Activated CD4-positive, alpha-beta T cell treated with anti-CD3 and anti-CD28 coated beads, Interleukin-2, amount 10 ng/mL, durations not matched to agents 24 days and 14 days (primary cell): ENCODE measurements at regions not wholly inside any gene's neighbourhood (a gene's known extent, or its start where the extent isn't known, plus 50 kb on each side); places are given as distances from the start of the nearest gene placed in this dataset.
"Not testable (repeated sequence)": the region's sequence is repeated elsewhere in the genome, so short reads cannot be mapped to it uniquely, and the experiment has no call there.

Experiments used
- DNase-seq: peaks from one replicate; pipeline ENCODE4 v3.0.0; 2022
- H3K27ac Mint-ChIP-seq: one replicate; pipeline ENCODE4 v1.8.0; 2022; ENCODE audit warnings: mild to moderate bottlenecking, mixed read lengths
- H3K27me3 Mint-ChIP-seq: one replicate; pipeline ENCODE4 v1.8.0; 2022; ENCODE audit warnings: mixed read lengths
- H3K36me3 Mint-ChIP-seq: one replicate; pipeline ENCODE4 v1.8.0; 2022; ENCODE audit warnings: low read depth, mild to moderate bottlenecking, mixed read lengths
- H3K4me1 Mint-ChIP-seq: one replicate; pipeline ENCODE4 v1.8.0; 2021; ENCODE audit warnings: mixed read lengths
- H3K4me3 Mint-ChIP-seq: one replicate; pipeline ENCODE4 v1.8.0; 2022; ENCODE audit warnings: mild to moderate bottlenecking, moderate library complexity, mixed read lengths
- H3K9me3 Mint-ChIP-seq: one replicate; pipeline ENCODE4 v1.8.0; 2021; ENCODE audit warnings: mixed read lengths
- intact Hi-C: fragments of 100-400 bp; cut with micrococcal nuclease; formaldehyde crosslinking; loops from one replicate; pipeline ENCODE4 v1.15.1; 2023

GRCh38 chr2:59774821-59775433, 778.5 kb downstream of the BCL11A start:
- no peak overlapping the region for H3K4me3 Mint-ChIP-seq
- no peak overlapping the region for H3K27ac Mint-ChIP-seq
- intact Hi-C loops, result no loop called here
- H3K36me3 Mint-ChIP-seq, result no peaks in the 10 kb centered on the region
- DNase-seq, result no peak
- peaks cover 2% of the 10 kb centered on the region for H3K27me3 Mint-ChIP-seq
- H3K4me1 Mint-ChIP-seq, result no peaks in the 10 kb centered on the region
- no peaks in the 10 kb centered on the region for H3K9me3 Mint-ChIP-seq

- Mint-ChIP-seq H3K4me3 (no peak overlapping the region), H3K4me1 (no peaks in the 10 kb centered on the region), H3K36me3 (no peaks in the 10 kb centered on the region), H3K27ac (no peak overlapping the region), H3K27me3 (peaks cover 2% of the 10 kb centered on the region), H3K9me3 (no peaks in the 10 kb centered on the region)
- no peak for DNase-seq
- intact Hi-C loops, result no loop called here
Measured at GRCh38 chr2:59770651-59771050, 782.8 kb downstream of the BCL11A start.

GRCh38 chr2:59761966-59762365, 791.5 kb downstream of the BCL11A start:
- DNase-seq, result no peak
- intact Hi-C loops, result no loop called here
- no peak overlapping the region for H3K27ac Mint-ChIP-seq
- H3K27me3 Mint-ChIP-seq, result no peaks in the 10 kb centered on the region
- H3K9me3 Mint-ChIP-seq, result no peaks in the 10 kb centered on the region
- H3K36me3 Mint-ChIP-seq, result no peaks in the 10 kb centered on the region
- no peak overlapping the region for H3K4me3 Mint-ChIP-seq
- no peaks in the 10 kb centered on the region for H3K4me1 Mint-ChIP-seq

GRCh38 chr2:59756150-59756549, 797.3 kb downstream of the BCL11A start:
- intact Hi-C loops, result no loop called here
- no peaks in the 10 kb centered on the region for H3K4me1 Mint-ChIP-seq
- no peak overlapping the region for H3K4me3 Mint-ChIP-seq
- no peaks in the 10 kb centered on the region for H3K9me3 Mint-ChIP-seq
- H3K27me3 Mint-ChIP-seq, result no peaks in the 10 kb centered on the region
- no peak overlapping the region for H3K27ac Mint-ChIP-seq
- no peak for DNase-seq
- H3K36me3 Mint-ChIP-seq, result no peaks in the 10 kb centered on the region

- Mint-ChIP-seq H3K4me3 (no peak overlapping the region), H3K36me3 (no peaks in the 10 kb centered on the region), H3K4me1 (no peaks in the 10 kb centered on the region), H3K9me3 (no peaks in the 10 kb centered on the region), H3K27me3 (no peaks in the 10 kb centered on the region), H3K27ac (no peak overlapping the region)
- no peak for DNase-seq
- intact Hi-C loops, result no loop called here
Measured at GRCh38 chr2:59754011-59754735, 799.3 kb downstream of the BCL11A start.

- Mint-ChIP-seq H3K4me1 (no peaks in the 10 kb centered on the region), H3K27ac (no peak overlapping the region), H3K4me3 (no peak overlapping the region), H3K9me3 (no peaks in the 10 kb centered on the region), H3K36me3 (no peaks in the 10 kb centered on the region), H3K27me3 (no peaks in the 10 kb centered on the region)
- intact Hi-C loops, result no loop called here
- no peak for DNase-seq
Measured at GRCh38 chr2:59752512-59752911, 800.9 kb downstream of the BCL11A start.

GRCh38 chr2:59752071-59752470, 801.4 kb downstream of the BCL11A start:
- Mint-ChIP-seq H3K36me3 (no peaks in the 10 kb centered on the region), H3K4me3 (no peak overlapping the region), H3K27me3 (no peaks in the 10 kb centered on the region), H3K9me3 (no peaks in the 10 kb centered on the region), H3K27ac (no peak overlapping the region), H3K4me1 (no peaks in the 10 kb centered on the region)
- intact Hi-C loops, result no loop called here
- no peak for DNase-seq

- H3K27me3 Mint-ChIP-seq, H3K4me1 Mint-ChIP-seq, H3K9me3 Mint-ChIP-seq, H3K27ac Mint-ChIP-seq, H3K4me3 Mint-ChIP-seq, DNase-seq, intact Hi-C loops, H3K36me3 Mint-ChIP-seq: not testable (repeated sequence)
Measured at GRCh38 chr2:59751214-59751613, 802.2 kb downstream of the BCL11A start.

GRCh38 chr2:59746291-59746690, 807.2 kb downstream of the BCL11A start:
- Mint-ChIP-seq H3K4me1 (no peaks in the 10 kb centered on the region), H3K4me3 (no peak overlapping the region)
- intact Hi-C loops, result no loop called here

GRCh38 chr2:59745085-59745484, 808.4 kb downstream of the BCL11A start:
- no peaks in the 10 kb centered on the region for H3K4me1 Mint-ChIP-seq
- intact Hi-C loops, result no loop called here
- H3K27me3 Mint-ChIP-seq, result no peaks in the 10 kb centered on the region
- DNase-seq, result no peak
- H3K4me3 Mint-ChIP-seq, result no peak overlapping the region
- H3K9me3 Mint-ChIP-seq, result no peaks in the 10 kb centered on the region
- H3K27ac Mint-ChIP-seq, result no peak overlapping the region
- H3K36me3 Mint-ChIP-seq, result no peaks in the 10 kb centered on the region

More at GRCh38 chr2:59746291-59746690, 807.2 kb downstream of the BCL11A start:
- Mint-ChIP-seq H3K27ac (no peak overlapping the region), H3K27me3 (no peaks in the 10 kb centered on the region), H3K9me3 (no peaks in the 10 kb centered on the region), H3K36me3 (no peaks in the 10 kb centered on the region)
- no peak for DNase-seq

GRCh38 chr2:59744436-59744835, 809.0 kb downstream of the BCL11A start:
- no peak overlapping the region for H3K27ac Mint-ChIP-seq
- H3K4me3 Mint-ChIP-seq, result no peak overlapping the region
- intact Hi-C loops, result no loop called here
- no peak for DNase-seq
- H3K27me3 Mint-ChIP-seq, result no peaks in the 10 kb centered on the region
- no peaks in the 10 kb centered on the region for H3K36me3 Mint-ChIP-seq
- H3K4me1 Mint-ChIP-seq, result no peaks in the 10 kb centered on the region
- no peaks in the 10 kb centered on the region for H3K9me3 Mint-ChIP-seq

GRCh38 chr2:59741840-59742239, 811.6 kb downstream of the BCL11A start:
- H3K4me3 Mint-ChIP-seq, result no peak overlapping the region
- no peaks in the 10 kb centered on the region for H3K9me3 Mint-ChIP-seq
- no peaks in the 10 kb centered on the region for H3K4me1 Mint-ChIP-seq
- DNase-seq, result no peak
- intact Hi-C loops, result no loop called here
- no peak overlapping the region for H3K27ac Mint-ChIP-seq
- no peaks in the 10 kb centered on the region for H3K36me3 Mint-ChIP-seq
- no peaks in the 10 kb centered on the region for H3K27me3 Mint-ChIP-seq

- DNase-seq, result no peak
- H3K36me3 Mint-ChIP-seq, result no peaks in the 10 kb centered on the region
- no peaks in the 10 kb centered on the region for H3K27me3 Mint-ChIP-seq
- H3K4me3 Mint-ChIP-seq, result no peak overlapping the region
- H3K27ac Mint-ChIP-seq, result no peak overlapping the region
- no peaks in the 10 kb centered on the region for H3K4me1 Mint-ChIP-seq
- no peaks in the 10 kb centered on the region for H3K9me3 Mint-ChIP-seq
- intact Hi-C loops, result no loop called here
Measured at GRCh38 chr2:59739166-59739565, 814.3 kb downstream of the BCL11A start.

- intact Hi-C loops, result no loop called here
- Mint-ChIP-seq H3K4me3 (no peak overlapping the region), H3K36me3 (no peaks in the 10 kb centered on the region), H3K27ac (no peak overlapping the region), H3K9me3 (no peaks in the 10 kb centered on the region), H3K27me3 (no peaks in the 10 kb centered on the region), H3K4me1 (no peaks in the 10 kb centered on the region)
- no peak for DNase-seq
Measured at GRCh38 chr2:59737299-59737698, 816.2 kb downstream of the BCL11A start.

- H3K27ac Mint-ChIP-seq, result no peak overlapping the region
- intact Hi-C loops, result no loop called here
- H3K4me3 Mint-ChIP-seq, result no peak overlapping the region
- H3K9me3 Mint-ChIP-seq, result no peaks in the 10 kb centered on the region
- no peaks in the 10 kb centered on the region for H3K36me3 Mint-ChIP-seq
- no peak for DNase-seq
- no peaks in the 10 kb centered on the region for H3K27me3 Mint-ChIP-seq
- H3K4me1 Mint-ChIP-seq, result no peaks in the 10 kb centered on the region
Measured at GRCh38 chr2:59734743-59735142, 818.7 kb downstream of the BCL11A start.
